Type B pancreatic cell (in vitro differentiated cells): ENCODE measurements at regions not wholly inside any gene's neighbourhood (a gene's known extent, or its start where the extent isn't known, plus 50 kb on each side); places are given as distances from the start of the nearest gene placed in this dataset.

Source experiments
- DNase-seq: peaks from one replicate; pipeline ENCODE4 v3.0.0; 2021; ENCODE audit warnings: mixed read lengths; ENCODE audit not compliant: unreplicated experiment; ENCODE audit errors: extremely low spot score
- H3K27ac Mint-ChIP-seq: 2 replicates; pipeline ENCODE4 v1.8.0; 2021; ENCODE audit warnings: mild to moderate bottlenecking, mixed read lengths
- H3K27me3 Mint-ChIP-seq: 2 replicates; pipeline ENCODE4 v1.8.0; 2021; ENCODE audit warnings: mixed read lengths
- H3K36me3 Mint-ChIP-seq: 2 replicates; pipeline ENCODE4 v1.8.0; 2021; ENCODE audit warnings: mixed read lengths
- H3K4me1 Mint-ChIP-seq: one replicate; pipeline ENCODE4 v1.8.0; 2021; ENCODE audit warnings: mixed read lengths; ENCODE audit not compliant: unreplicated experiment
- H3K4me3 Mint-ChIP-seq: 2 replicates; pipeline ENCODE4 v1.8.0; 2021; ENCODE audit warnings: mild to moderate bottlenecking, mixed read lengths
- H3K9me3 Mint-ChIP-seq: 2 replicates; pipeline ENCODE4 v1.8.0; 2021; ENCODE audit warnings: mixed read lengths
- TF ChIP-seq, protein P1 (sequence below): fragments of 200-600 bp; sonication (generic); conservative IDR thresholded peaks from 2 replicates; pipeline ENCODE4 v1.5.0; 2021; ENCODE audit warnings: antibody characterized with exemption, mild to moderate bottlenecking

DNA sequence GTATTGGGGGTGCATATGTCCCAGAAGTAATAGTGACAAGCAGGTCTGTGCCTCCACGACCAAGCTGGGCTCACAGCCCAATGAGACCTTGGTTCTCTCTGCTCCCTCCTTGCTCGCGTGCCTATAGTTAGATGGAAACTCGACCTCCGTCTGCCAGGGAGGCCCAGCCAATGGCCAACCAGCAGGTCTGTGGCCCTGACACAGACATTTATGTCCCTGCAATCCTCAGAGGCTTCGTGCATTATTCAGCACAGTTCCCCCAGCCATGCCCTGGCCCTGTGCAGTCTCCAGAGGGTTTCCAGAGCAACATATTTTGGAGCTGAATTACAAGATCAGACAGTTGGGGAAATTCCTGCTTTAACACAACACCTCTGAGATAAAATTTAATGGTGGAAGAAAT lies 105.1 kb downstream of the UQCRFS1 start:
- H3K4me3 Mint-ChIP-seq, result no peak overlapping the region
- H3K27ac Mint-ChIP-seq, result no peak overlapping the region
- no peak for DNase-seq
- peaks cover 13% of the 10 kb centered on the region for H3K27me3 Mint-ChIP-seq
- H3K4me1 Mint-ChIP-seq, result no peaks in the 10 kb centered on the region
- TF ChIP-seq, protein P1, sequence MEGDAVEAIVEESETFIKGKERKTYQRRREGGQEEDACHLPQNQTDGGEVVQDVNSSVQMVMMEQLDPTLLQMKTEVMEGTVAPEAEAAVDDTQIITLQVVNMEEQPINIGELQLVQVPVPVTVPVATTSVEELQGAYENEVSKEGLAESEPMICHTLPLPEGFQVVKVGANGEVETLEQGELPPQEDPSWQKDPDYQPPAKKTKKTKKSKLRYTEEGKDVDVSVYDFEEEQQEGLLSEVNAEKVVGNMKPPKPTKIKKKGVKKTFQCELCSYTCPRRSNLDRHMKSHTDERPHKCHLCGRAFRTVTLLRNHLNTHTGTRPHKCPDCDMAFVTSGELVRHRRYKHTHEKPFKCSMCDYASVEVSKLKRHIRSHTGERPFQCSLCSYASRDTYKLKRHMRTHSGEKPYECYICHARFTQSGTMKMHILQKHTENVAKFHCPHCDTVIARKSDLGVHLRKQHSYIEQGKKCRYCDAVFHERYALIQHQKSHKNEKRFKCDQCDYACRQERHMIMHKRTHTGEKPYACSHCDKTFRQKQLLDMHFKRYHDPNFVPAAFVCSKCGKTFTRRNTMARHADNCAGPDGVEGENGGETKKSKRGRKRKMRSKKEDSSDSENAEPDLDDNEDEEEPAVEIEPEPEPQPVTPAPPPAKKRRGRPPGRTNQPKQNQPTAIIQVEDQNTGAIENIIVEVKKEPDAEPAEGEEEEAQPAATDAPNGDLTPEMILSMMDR, result no peak
- no peaks in the 10 kb centered on the region for H3K9me3 Mint-ChIP-seq
- no peaks in the 10 kb centered on the region for H3K36me3 Mint-ChIP-seq

DNA sequence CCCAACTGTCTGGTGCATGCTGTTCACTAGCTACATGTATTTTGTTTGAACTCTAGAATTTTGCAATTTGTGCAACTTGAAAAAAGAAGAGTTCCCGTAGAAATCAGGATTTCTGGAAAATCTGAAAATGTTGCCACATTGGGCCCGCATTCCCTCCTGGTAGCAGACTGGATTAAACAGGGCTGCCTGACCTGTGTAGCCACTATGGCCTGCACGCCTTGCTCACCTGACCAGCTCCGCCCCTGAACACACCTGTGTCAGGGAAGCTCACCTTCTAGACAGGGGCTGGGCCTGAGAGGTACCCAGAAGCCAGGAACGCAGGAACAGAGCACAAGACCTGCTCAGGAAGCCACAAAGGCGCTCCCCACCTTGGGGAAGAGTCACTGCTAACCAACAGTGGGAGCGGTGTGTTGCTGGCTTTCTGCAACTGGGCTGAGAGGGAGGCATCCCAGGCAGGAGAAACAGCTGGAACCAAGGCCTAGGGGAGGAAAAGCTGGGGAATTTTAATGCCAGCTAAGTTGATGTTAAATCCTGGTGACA lies 106.5 kb downstream of the UQCRFS1 start:
- no peak overlapping the region for H3K27ac Mint-ChIP-seq
- no peaks in the 10 kb centered on the region for H3K36me3 Mint-ChIP-seq
- TF ChIP-seq, protein P1, result no peak
- no peaks in the 10 kb centered on the region for H3K4me1 Mint-ChIP-seq
- no peak for DNase-seq
- H3K4me3 Mint-ChIP-seq, result no peak overlapping the region
- peaks cover 10% of the 10 kb centered on the region for H3K27me3 Mint-ChIP-seq
- H3K9me3 Mint-ChIP-seq, result no peaks in the 10 kb centered on the region

DNA sequence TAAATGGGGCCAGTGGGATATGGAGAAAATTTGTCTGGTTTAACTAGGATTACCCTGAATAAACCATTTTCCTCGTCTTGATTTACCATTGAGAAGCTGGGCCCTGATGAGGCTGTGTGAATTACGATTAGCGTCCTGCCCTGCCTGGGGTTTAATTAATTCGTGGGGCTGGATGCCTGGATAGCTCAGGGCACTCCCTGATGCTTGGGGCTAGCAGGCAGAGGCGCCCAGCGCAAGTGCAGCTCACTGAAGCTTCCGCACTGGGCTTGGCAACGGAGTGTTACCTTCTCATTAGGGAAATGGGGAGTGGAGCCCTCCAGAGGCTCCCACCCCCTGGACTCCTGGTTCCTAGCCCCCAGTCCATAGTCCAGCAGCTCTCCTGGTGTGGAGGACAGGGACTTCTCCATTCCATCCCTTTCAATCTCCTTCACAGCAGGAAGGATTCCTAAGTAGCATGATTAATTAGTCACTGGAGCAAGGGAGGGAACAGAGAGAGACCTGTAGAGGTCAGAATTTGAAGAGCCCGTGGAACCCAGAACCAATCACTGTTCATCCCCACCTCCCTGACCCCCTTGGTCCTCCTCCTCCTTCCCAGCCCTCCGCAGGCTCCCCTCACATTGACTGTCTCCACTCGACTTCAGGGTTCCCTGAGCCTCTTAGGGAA lies 107.2 kb downstream of the UQCRFS1 start:
- DNase-seq, result no peak
- TF ChIP-seq, protein P1, result no peak
- Mint-ChIP-seq H3K27ac (no peak overlapping the region), H3K4me1 (no peaks in the 10 kb centered on the region), H3K9me3 (no peaks in the 10 kb centered on the region), H3K4me3 (no peak overlapping the region), H3K36me3 (no peaks in the 10 kb centered on the region), H3K27me3 (peaks cover 6% of the 10 kb centered on the region)

DNA sequence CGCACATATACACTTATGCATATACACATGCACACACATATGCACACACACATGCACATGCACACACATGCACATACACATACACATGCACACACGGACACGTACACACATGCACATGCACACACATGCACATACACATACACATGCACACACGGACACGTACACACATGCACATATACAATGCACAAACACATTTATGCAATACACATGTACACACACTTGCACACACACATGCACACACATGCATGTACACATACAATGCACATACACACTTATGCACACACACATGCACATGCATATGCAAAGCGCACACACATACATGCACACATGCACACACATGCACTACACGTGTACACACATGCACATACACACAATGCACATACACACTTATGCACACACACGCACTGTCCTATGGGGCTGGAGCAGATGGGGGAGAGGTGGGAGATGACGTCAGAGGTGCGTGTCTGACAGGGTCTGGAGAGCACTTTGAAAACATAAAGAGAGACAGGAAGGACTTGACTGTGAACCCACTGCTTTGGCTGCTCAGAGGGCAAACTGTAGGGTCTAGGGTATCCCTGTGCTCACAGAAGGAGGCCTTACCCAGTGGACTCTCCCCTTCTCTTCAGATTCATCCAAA lies 108.2 kb downstream of the UQCRFS1 start:
- TF ChIP-seq, protein P1, result no peak
- Mint-ChIP-seq H3K27ac (no peak overlapping the region), H3K36me3 (no peaks in the 10 kb centered on the region), H3K4me3 (no peak overlapping the region), H3K4me1 (no peaks in the 10 kb centered on the region), H3K27me3 (peaks cover 6% of the 10 kb centered on the region), H3K9me3 (no peaks in the 10 kb centered on the region)
- no peak for DNase-seq

DNA sequence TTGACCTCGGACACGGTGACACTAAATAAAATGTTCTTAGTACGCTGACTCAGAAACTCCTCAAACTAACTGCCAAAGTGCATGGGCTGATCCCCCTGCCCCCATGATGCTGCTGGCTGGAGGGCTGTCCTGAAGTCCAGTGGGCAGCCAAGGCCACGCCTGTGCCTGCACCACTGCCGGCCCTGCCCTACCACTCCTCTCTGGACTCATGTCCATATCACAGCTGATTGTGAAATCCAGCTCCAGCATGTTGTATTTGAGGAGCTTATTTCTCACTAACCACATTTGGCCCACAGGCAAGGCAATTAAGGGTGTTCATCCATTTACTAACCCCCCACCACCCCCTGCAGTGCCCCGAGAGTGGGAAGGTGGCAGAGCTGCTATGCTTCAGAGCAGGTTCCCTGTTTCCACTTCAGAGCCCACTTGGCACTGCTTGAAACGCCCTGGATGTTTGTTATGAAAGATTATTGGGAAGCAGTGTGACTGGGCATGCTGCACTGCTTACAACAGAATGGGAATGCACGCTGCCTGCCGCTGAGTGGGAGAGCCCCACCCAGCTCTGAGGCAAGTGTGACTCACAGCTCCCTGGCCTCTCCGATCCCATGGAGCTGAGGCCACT lies 114.0 kb downstream of the UQCRFS1 start:
- Mint-ChIP-seq H3K9me3 (no peaks in the 10 kb centered on the region), H3K4me1 (no peaks in the 10 kb centered on the region), H3K27ac (no peak overlapping the region), H3K36me3 (no peaks in the 10 kb centered on the region), H3K4me3 (no peak overlapping the region), H3K27me3 (no peaks in the 10 kb centered on the region)
- DNase-seq, result no peak
- TF ChIP-seq, protein P1, result no peak
